HFFc6 (cell line): ENCODE measurements at regions not wholly inside any gene's neighbourhood (a gene's known extent, or its start where the extent isn't known, plus 50 kb on each side); places are given as distances from the start of the nearest gene placed in this dataset.

Source experiments
- DNase-seq: peaks from one replicate; pipeline ENCODE4 v3.0.0-alpha.2; 2018
- H3K27ac Mint-ChIP-seq: 2 replicates; pipeline ENCODE4 v1.8.0; 2020; ENCODE audit warnings: mild to moderate bottlenecking, mixed read lengths
- H3K27me3 Mint-ChIP-seq: 2 replicates; pipeline ENCODE4 v1.8.0; 2021; ENCODE audit warnings: mild to moderate bottlenecking, moderate library complexity, mixed read lengths; ENCODE audit not compliant: insufficient read depth
- H3K36me3 Mint-ChIP-seq: 2 replicates; pipeline ENCODE4 v1.8.0; 2021; ENCODE audit warnings: low read depth, mixed read lengths
- H3K4me1 Mint-ChIP-seq: 2 replicates; pipeline ENCODE4 v1.8.0; 2020; ENCODE audit warnings: low read depth, mixed read lengths
- H3K4me3 Mint-ChIP-seq: 2 replicates; pipeline ENCODE4 v1.8.0; 2020; ENCODE audit warnings: mild to moderate bottlenecking, moderate library complexity, mixed read lengths
- H3K9me3 Mint-ChIP-seq: 2 replicates; pipeline ENCODE4 v1.8.0; 2020; ENCODE audit warnings: mild to moderate bottlenecking, mixed read lengths
- CTCF ChIP-seq: fragments of 200-600 bp; sonication (generic); IDR thresholded peaks from 2 replicates; pipeline ENCODE4 v1.5.0; 2021; ENCODE audit warnings: antibody characterized with exemption, mild to moderate bottlenecking

GRCh38 chr14:51422704-51423103 is 182.7 kb downstream of the TMX1 start:
- Mint-ChIP-seq H3K27me3 (no peaks in the 10 kb centered on the region), H3K4me3 (no peak overlapping the region), H3K36me3 (peaks cover 12% of the 10 kb centered on the region), H3K27ac (no peak overlapping the region), H3K9me3 (peaks cover 11% of the 10 kb centered on the region; the same call in 1 of the 2 replicates), H3K4me1 (no peaks in the 10 kb centered on the region)
- no peak for TF ChIP-seq CTCF
- DNase-seq = no peak

- H3K27me3 Mint-ChIP-seq = no peaks in the 10 kb centered on the region
- peaks cover 10% of the 10 kb centered on the region; the same call in 1 of the 2 replicates for H3K9me3 Mint-ChIP-seq
Observed at GRCh38 chr14:51424041-51424440, 184.0 kb downstream of the TMX1 start.

GRCh38 chr14:51424561-51425251 is 184.7 kb downstream of the TMX1 start:
- peaks cover 3% of the 10 kb centered on the region; the same call in 1 of the 2 replicates for H3K9me3 Mint-ChIP-seq
- no peak for DNase-seq
- H3K4me3 Mint-ChIP-seq = no peak overlapping the region
- H3K36me3 Mint-ChIP-seq = peaks cover 5% of the 10 kb centered on the region; the same call in 1 of the 2 replicates
- TF ChIP-seq CTCF = no peak
- peaks cover 6% of the 10 kb centered on the region for H3K4me1 Mint-ChIP-seq
- no peak overlapping the region for H3K27ac Mint-ChIP-seq
- H3K27me3 Mint-ChIP-seq = no peaks in the 10 kb centered on the region

More at GRCh38 chr14:51424041-51424440, 184.0 kb downstream of the TMX1 start:
- no peak for TF ChIP-seq CTCF
- Mint-ChIP-seq H3K36me3 (peaks cover 11% of the 10 kb centered on the region; the same call in 1 of the 2 replicates), H3K4me3 (no peak overlapping the region), H3K27ac (no peak overlapping the region), H3K4me1 (no peaks in the 10 kb centered on the region)
- no peak for DNase-seq

GRCh38 chr14:51428981-51429380 is 188.9 kb downstream of the TMX1 start:
- Mint-ChIP-seq H3K4me3 (no peak overlapping the region), H3K36me3 (no peaks in the 10 kb centered on the region), H3K4me1 (peaks cover 37% of the 10 kb centered on the region), H3K27me3 (no peaks in the 10 kb centered on the region; the same call in 1 of the 2 replicates), H3K27ac (no peak overlapping the region), H3K9me3 (no peaks in the 10 kb centered on the region)
- TF ChIP-seq CTCF = no peak
- no peak for DNase-seq

GRCh38 chr14:51430079-51430478 is 190.0 kb downstream of the TMX1 start:
- no peaks in the 10 kb centered on the region; the same call in 1 of the 2 replicates for H3K27me3 Mint-ChIP-seq
- H3K4me3 Mint-ChIP-seq = peak overlapping the region; percentile 45; the same call in 1 of the 2 replicates
- H3K36me3 Mint-ChIP-seq = no peaks in the 10 kb centered on the region
- peak overlapping the region; percentile 34; the same call in 1 of the 2 replicates for H3K27ac Mint-ChIP-seq
- no peak for TF ChIP-seq CTCF
- peaks cover 37% of the 10 kb centered on the region for H3K4me1 Mint-ChIP-seq
- no peaks in the 10 kb centered on the region for H3K9me3 Mint-ChIP-seq
- DNase-seq = no peak
